HG03378 (cell line): ENCODE measurements at regions not wholly inside any gene's neighbourhood (a gene's known extent, or its start where the extent isn't known, plus 50 kb on each side); places are given as distances from the start of the nearest gene placed in this dataset.

Source experiments
- ATAC-seq: cut with Tn5 transposase; IDR thresholded peaks from one replicate; pipeline ENCODE4 v1.9.1; 2021; ENCODE audit warnings: mild to moderate bottlenecking, moderate library complexity; ENCODE audit not compliant: unreplicated experiment

DNA sequence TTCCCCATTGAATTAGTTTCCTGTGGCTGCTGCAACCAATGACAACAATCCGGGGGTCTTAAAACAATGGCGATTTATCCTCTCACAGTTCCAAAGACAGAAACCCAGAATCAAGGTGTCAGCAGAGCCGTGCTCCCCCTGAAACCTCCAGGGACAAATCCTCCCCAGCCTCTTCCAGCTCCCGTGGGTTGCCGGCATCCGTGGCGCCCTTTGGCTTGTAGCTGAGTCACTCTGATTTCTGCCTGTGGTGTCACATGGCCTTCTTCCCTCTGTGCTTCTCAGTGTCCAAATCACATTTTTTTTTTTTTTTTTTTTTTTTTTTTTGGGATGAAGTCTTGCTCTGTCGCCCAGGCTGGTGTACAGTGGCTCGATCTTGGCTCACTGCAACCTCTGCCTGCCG, 64.5 kb upstream of the STX18 start:
- no peak for ATAC-seq

DNA sequence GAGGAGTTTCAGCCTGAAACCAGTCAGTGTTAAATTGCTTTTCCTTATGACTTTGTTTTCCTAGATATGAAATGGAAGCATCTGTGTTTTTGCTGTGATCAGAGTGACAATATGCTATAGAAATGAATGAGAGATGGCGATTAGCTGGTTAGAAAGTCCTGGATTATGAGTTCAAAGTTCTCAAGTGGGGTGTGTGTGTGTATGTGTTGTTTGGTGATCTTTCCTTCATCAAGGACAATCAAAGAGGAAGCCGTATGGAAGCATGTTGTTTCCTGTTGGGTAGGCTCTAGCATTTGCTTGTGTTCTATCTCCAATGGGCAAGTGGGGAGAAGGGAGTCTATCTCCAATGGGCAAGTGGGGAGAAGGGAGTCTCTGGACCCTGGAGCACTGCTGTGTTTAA, 64.0 kb upstream of the STX18 start:
- ATAC-seq, result no peak

DNA sequence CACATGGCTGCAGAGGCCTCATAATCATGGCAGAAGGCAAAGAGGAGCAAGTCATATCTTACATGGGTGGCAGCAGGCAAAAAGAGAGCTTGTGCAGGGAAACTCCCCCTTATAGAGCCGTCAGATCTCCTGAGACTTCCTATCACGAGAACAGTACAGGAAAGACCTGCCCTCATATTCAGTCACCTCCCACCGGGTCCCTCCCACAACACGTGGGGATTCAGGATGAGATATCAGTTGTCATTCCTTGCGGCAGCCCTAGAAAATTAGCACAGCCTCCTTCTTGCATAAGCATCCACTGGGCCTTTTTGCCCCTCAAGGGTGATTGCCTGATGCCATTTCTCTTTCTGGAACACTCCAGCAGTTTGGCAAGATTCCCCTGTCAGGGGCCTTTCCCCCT, 61.7 kb upstream of the STX18 start:
- ATAC-seq, result no peak

DNA sequence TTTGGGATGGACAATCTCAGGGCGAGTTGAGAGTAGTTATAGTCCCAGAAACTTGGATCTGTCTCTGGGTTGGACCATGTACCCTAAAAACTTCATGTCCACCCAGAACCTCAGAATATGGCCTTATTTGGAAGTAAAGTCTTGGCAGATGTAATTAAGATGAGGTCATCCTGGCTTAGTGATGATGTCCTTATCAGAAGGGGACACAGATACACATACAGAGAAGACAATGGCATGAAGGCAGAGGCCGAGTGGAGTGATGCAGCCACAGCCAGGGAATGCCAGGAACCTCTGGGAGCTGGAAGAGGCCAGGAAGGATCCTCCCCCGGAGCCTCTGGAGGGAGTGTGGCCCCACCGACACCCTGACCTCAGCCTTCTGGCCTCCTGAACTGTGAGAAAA, 61.2 kb upstream of the STX18 start:
- no peak for ATAC-seq

DNA sequence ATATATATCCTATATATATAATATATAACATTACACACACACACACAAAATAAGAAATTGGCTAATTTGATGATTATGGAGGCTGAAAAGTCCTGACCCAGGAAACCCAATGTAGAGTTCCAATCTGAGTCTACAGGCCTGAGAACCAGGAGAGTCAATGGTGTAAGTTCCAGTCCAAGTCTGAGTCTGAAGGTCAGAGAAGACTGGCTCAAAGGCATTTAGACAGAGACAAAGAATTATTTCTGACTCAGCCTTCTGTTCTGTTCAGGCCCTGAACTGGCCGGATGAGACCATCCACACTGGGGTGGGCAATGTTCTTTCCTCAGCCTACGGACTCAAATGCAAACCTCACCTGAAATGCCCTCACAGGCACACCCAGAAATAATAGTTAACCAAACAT, 60.6 kb upstream of the STX18 start:
- no peak for ATAC-seq

DNA sequence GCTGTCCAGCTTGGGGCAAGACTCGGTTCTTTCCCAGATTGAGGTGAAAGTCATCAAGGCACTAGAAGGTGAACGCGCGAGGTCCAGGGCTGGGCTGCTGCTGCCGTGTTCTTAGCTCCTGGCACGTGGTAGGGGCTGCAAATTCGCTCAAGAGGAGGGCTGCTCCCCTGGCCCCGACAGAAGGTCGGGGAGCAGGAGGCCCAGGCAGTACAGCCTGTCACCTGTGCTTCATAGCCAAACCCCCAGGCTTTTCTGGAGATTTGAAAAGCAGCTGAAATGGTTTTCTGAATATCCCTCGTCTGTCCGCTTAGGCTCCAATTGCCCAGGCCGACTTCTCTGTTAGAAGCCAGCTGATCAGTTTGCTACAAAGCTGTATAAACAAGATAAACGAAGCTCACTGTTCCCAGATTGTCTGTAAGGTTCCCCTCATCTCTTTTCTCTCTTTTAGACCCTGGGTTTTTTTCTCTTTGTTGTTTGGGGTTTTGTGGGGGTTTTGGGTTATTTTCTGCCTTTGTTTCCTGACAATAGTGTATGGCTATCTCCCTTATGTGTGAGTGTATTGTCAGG, 60.0 kb upstream of the STX18 start:
- ATAC-seq, result no peak

DNA sequence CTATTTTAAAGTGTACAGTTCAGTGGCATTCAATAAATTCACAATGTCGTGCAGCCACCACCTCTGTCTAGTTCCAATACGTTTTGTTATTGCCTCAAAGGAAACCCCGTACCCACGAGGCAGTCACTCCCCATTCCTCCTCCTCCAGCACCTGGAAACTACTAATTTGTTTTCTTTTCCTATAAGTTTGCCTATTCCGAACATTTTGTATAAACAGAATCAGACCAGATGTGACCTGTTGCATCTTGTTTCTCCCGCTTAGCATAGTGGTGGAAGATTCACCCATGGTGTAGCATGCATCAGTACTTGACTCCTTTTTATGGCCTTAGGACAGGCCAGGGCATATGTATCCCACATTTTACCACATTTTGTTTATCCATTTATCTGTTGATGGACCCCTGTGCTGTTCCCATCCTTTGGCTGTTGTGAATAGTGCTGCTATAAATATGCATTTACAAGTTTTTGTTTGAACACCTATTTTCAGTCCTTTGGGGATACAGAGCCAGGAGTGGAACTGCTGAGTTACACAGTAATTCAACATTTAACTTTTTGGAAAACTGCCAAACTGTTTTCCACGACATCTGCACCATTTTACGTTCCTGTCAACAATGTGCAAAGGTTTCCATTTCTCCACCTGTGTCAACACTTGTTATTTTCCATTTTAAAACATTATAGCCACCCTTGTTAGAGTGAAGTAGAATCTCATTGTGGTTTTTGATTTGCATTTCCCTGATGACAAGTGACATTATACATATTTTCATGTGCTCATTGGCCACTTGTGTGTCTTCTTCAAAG, 57.8 kb upstream of the STX18 start:
- ATAC-seq, result no peak

DNA sequence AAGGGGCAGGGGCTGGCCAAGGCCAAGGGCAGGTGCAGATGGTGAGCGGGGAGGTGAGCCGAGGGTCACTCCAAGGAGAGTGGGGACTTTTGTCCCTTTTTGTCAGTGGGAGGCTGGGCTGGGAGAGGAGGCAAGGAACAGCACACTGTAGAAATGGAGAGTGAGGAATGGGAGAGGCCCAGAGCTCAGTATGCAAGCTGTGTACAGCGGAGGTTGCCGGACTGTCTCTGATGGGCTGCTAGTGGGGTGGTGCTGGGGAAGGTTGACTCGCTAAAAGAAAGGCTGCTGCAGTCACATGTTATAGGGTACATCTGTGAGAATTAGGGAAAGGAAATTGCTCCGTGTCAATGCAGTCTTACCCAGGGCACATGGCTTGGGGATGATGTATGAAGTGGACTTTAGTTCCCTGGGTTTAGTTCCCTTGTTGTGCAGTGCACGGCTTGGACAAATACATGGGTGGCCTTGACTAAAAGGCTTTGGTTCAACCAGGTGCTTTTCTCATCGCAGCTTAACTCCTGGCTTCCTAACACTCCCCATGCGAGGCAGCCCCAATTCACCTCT, 57.1 kb upstream of the STX18 start:
- ATAC-seq, result no peak

DNA sequence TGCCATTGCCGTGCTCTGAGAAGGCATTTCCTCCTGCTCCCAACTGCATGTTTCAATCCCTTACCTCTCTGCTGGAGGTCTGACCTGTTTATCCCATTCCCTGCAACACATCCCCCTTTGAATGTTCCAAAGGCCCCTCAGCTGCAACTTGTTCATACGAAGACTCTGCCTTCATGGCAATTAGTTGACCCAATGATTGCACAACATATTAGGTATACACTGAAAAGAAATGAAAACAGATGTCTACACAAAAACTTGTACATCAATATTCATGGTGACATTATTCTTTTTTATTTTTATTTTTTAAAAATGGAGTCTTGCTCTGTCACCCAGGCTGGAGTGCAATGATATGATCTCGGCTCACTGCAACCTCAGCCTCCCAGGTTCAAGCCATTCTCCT, 54.9 kb upstream of the STX18 start:
- no peak for ATAC-seq

DNA sequence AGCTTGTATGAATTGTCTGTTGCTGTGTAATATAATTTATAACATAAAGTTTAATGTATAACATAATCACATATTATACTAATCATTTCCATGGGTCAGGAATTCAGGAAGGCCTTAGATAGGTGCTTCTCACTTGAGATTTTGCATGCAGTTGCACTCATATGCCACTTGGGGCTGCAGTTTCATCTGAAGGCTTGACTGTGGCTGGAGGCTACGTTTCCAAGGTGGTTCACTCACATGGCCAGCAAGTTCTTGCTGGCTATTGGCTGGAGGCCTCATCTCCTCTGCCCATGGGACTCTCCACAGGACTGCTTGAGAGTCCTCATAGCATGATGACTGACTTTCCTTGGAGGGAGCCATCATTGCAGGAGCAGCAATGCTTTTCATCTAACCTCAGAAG, 53.4 kb upstream of the STX18 start:
- no peak for ATAC-seq

DNA sequence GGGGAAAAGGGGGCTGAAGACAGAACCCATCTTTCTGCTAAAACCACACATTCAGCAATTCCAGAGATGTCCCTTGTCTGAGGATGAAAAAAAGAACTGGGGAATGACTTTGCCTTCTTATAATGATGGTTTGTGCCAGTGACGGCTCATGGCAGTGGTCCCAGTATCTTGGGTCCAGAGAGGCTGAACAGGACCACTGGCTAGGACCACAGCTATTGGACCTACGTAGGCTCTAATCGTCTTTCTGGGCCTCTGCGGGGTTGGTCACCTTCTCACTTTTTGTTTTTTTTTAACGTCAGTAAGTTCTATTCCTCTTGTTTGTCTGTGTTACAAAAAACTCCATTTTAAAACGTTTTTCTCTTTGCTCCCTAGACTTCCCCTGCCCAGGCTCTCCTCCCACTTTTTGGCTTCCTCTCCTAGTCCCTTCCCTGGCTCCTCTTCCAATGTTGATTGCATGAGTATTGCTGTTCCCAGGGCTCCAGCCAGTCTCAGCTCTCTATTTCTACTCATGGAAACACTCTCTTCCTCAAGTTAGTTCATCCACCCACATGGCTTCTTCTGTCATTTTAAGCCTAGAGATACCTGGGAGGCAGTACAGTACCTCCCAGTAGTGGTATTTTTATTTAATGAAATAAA, 52.6 kb upstream of the STX18 start:
- no peak for ATAC-seq

DNA sequence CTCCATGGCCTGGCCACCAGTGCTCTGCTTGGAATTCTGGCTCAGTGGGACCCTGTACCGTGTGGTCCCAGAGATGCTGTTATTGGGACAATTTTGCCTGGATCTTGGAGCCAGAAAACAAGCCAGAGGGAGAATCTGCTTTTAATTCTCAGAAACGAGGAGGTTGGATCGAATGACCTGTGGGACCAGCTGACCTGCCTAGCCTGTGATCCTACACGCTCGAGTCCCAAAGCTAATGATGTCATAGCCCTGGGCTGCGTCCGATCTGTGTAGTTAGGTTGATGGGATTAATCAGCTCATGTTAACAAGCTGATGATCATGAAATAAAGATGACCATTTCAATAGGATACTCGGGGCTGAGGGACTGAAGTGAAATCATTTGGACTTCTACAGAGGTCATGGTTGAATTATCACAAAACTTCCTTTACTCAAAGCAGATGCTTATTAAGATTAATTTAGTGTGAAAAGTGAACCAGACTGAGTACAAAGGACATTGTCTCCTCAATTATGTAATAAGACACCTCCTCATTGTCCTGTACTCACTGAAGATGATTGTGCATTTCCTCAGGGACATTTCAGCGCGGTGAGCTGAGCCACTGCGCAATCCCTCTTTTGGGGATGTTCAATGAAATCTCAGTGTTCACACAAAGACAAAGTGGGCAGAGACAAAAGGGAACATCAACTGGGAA, 51.9 kb upstream of the STX18 start:
- ATAC-seq, result no peak

DNA sequence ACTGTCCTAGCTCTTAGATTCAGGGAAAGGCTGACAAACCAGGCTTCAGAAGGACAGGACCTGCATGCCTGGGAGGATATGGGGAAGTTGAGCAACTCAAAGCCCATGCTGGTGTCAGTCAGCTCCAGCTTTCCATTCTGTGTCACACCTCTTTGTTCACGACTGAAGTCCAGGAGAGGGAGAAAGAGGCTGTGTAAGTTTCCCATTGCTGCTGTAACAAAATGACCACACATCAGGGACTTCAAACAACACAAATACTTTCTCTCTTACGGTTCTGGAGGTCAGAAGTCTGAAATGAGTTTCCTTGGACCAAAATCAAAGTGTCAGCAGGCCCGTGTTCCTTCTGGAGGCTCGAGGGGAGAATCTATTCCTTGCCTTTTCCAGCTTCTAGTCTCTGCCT, 50.6 kb upstream of the STX18 start:
- no peak for ATAC-seq
